ENCODE measurements at regions not wholly inside any gene's neighbourhood (a gene's known extent, or its start where the extent isn't known, plus 50 kb on each side); places are given as distances from the start of the nearest gene placed in this dataset.

- Mint-ChIP-seq H3K9me3 (ENCODE audit: low read depth, unreplicated experiment) (no peaks in the 10 kb centered on the region), H3K27ac (ENCODE audit: unreplicated experiment) (no peak overlapping the region), H3K27me3 (ENCODE audit: unreplicated experiment) (no peaks in the 10 kb centered on the region), H3K36me3 (ENCODE audit: insufficient read depth, unreplicated experiment) (no peaks in the 10 kb centered on the region), H3K4me3 (ENCODE audit: low read depth, unreplicated experiment) (no peak overlapping the region), H3K4me1 (ENCODE audit: low read depth, unreplicated experiment) (no peaks in the 10 kb centered on the region)
- CTCF ChIA-PET, result interaction anchor here (0.5 kb wide), 1 partner anchor 1237 kb away, joined by 6 read pairs; no protein-coding TSS in a partner anchor
- TF ChIP-seq CTCF (IDR thresholded peaks at IDR 0.05; ENCODE audit: unreplicated experiment), result no peak
- intact Hi-C loops (cut with micrococcal nuclease; ENCODE audit: unreplicated experiment), result no loop called here
- BruUV-seq (replicated peaks), result no TSS peak
- DNase-seq, result no peak
These were observed 87.3 kb downstream of the TMEM100 start for GRCh38 chr17:55635253-55635914.

- CTCF ChIA-PET, result interaction anchor here (0.5 kb wide), 1 partner anchor 1237 kb away, joined by 6 read pairs; no protein-coding TSS in a partner anchor
- intact Hi-C loops (cut with micrococcal nuclease; ENCODE audit: unreplicated experiment), result no loop called here
- H3K4me3 Mint-ChIP-seq (ENCODE audit: low read depth, unreplicated experiment), result no peak overlapping the region
- H3K4me1 Mint-ChIP-seq (ENCODE audit: low read depth, unreplicated experiment), result no peaks in the 10 kb centered on the region
- no peak for TF ChIP-seq CTCF (IDR thresholded peaks at IDR 0.05; ENCODE audit: unreplicated experiment)
- no peak overlapping the region for H3K27ac Mint-ChIP-seq (ENCODE audit: unreplicated experiment)
- no peaks in the 10 kb centered on the region for H3K27me3 Mint-ChIP-seq (ENCODE audit: unreplicated experiment)
- BruUV-seq (replicated peaks), result no TSS peak
- H3K36me3 Mint-ChIP-seq (ENCODE audit: insufficient read depth, unreplicated experiment), result no peaks in the 10 kb centered on the region
- no peaks in the 10 kb centered on the region for H3K9me3 Mint-ChIP-seq (ENCODE audit: low read depth, unreplicated experiment)
- DNase-seq, result no peak
These were observed 88.0 kb downstream of the TMEM100 start for GRCh38 chr17:55634702-55635101.

GRCh38 chr17:55632893-55633292 lies 89.8 kb downstream of the TMEM100 start:
- no peaks in the 10 kb centered on the region for H3K4me1 Mint-ChIP-seq (ENCODE audit: low read depth, unreplicated experiment)
- CTCF ChIA-PET, result no interaction called here
- no TSS peak for BruUV-seq (replicated peaks)
- H3K36me3 Mint-ChIP-seq (ENCODE audit: insufficient read depth, unreplicated experiment), result no peaks in the 10 kb centered on the region
- no peak overlapping the region for H3K4me3 Mint-ChIP-seq (ENCODE audit: low read depth, unreplicated experiment)
- intact Hi-C loops (cut with micrococcal nuclease; ENCODE audit: unreplicated experiment), result no loop called here
- DNase-seq, result no peak
- TF ChIP-seq CTCF (IDR thresholded peaks at IDR 0.05; ENCODE audit: unreplicated experiment), result no peak
- H3K27me3 Mint-ChIP-seq (ENCODE audit: unreplicated experiment), result no peaks in the 10 kb centered on the region
- no peak overlapping the region for H3K27ac Mint-ChIP-seq (ENCODE audit: unreplicated experiment)
- H3K9me3 Mint-ChIP-seq (ENCODE audit: low read depth, unreplicated experiment), result no peaks in the 10 kb centered on the region

GRCh38 chr17:55632236-55632635 lies 90.4 kb downstream of the TMEM100 start:
- TF ChIP-seq CTCF (IDR thresholded peaks at IDR 0.05; ENCODE audit: unreplicated experiment), result no peak
- no peak overlapping the region for H3K27ac Mint-ChIP-seq (ENCODE audit: unreplicated experiment)
- H3K36me3 Mint-ChIP-seq (ENCODE audit: insufficient read depth, unreplicated experiment), result no peaks in the 10 kb centered on the region
- H3K27me3 Mint-ChIP-seq (ENCODE audit: unreplicated experiment), result no peaks in the 10 kb centered on the region
- intact Hi-C loops (cut with micrococcal nuclease; ENCODE audit: unreplicated experiment), result no loop called here
- no TSS peak for BruUV-seq (replicated peaks)
- no peak overlapping the region for H3K4me3 Mint-ChIP-seq (ENCODE audit: low read depth, unreplicated experiment)
- no peak for DNase-seq
- CTCF ChIA-PET, result no interaction called here
- H3K9me3 Mint-ChIP-seq (ENCODE audit: low read depth, unreplicated experiment), result no peaks in the 10 kb centered on the region
- H3K4me1 Mint-ChIP-seq (ENCODE audit: low read depth, unreplicated experiment), result no peaks in the 10 kb centered on the region
